H1 (cell line): ENCODE measurements at regions not wholly inside any gene's neighbourhood (a gene's known extent, or its start where the extent isn't known, plus 50 kb on each side); places are given as distances from the start of the nearest gene placed in this dataset.

ENCODE experiments used
- PHF8 ChIP-seq: fragments of 200-600 bp; sonication (generic); conservative IDR thresholded peaks from 2 replicates; pipeline ENCODE4 v1.7.1; 2012; ENCODE audit warnings: low read depth, mild to moderate bottlenecking, inconsistent platforms, low read length, moderate library complexity
- RFX5 ChIP-seq: IDR thresholded peaks from 2 replicates; pipeline ENCODE4 v1.6.1; 2011; ENCODE audit warnings: low read depth, low read length, improper control_type of control experiment, borderline replicate concordance
- ZNF274 ChIP-seq: IDR thresholded peaks from 2 replicates; pipeline ENCODE4 v1.7.0; 2012; ENCODE audit warnings: low read length, borderline replicate concordance; ENCODE audit errors: extremely low read depth

- TF ChIP-seq RFX5: no peak
- no peak for TF ChIP-seq PHF8
- TF ChIP-seq ZNF274: no peak
- TF ChIP-seq, all 59 proteins: peak for 0
Observed at GRCh38 chrX:55340896-55341433, 76.2 kb upstream of the PAGE3 start (continued).
